A549 (cell line): ENCODE measurements at regions not wholly inside any gene's neighbourhood (a gene's known extent, or its start where the extent isn't known, plus 50 kb on each side); places are given as distances from the start of the nearest gene placed in this dataset.

ENCODE experiments used
- EP300 ChIP-seq, 2 experiments: fragments of >200 bp; sonication (Bioruptor Twin); formaldehyde crosslinking; IDR thresholded peaks; 2 replicates in 1 of 2; 3 replicates in 1 of 2; pipeline ENCODE4 v1.6.1; 2016 to 2017
- POLR2A ChIP-seq: IDR thresholded peaks from 2 replicates; pipeline ENCODE4 v1.6.1; 2012; ENCODE audit warnings: mild to moderate bottlenecking, low read length
- POLR2AphosphoS2 ChIP-seq: conservative IDR thresholded peaks from 2 replicates; pipeline ENCODE4 v1.6.1; 2012; ENCODE audit warnings: low read length, improper control_type of control experiment, inconsistent platforms
- TP53 ChIP-seq: fragments of 250-450 bp; sonication (Bioruptor Pico); IDR thresholded peaks from 2 replicates; pipeline ENCODE4 v1.5.0; 2021; ENCODE audit warnings: mild to moderate bottlenecking, moderate library complexity
- TF ChIP-seq, protein P1 (sequence below): fragments of 450-650 bp; IDR thresholded peaks from 2 replicates; pipeline ENCODE4 v1.6.1; 2014; ENCODE audit warnings: antibody characterized with exemption
- TF ChIP-seq, protein P2 (sequence below): fragments of >200 bp; sonication (Bioruptor Twin); formaldehyde crosslinking; IDR thresholded peaks from 3 replicates; pipeline ENCODE4 v1.5.1; 2016
- TF ChIP-seq, protein P3 (sequence below): fragments of 200-600 bp; sonication (generic); IDR thresholded peaks from 2 replicates; pipeline ENCODE4 v1.6.1; 2016; ENCODE audit warnings: antibody characterized with exemption, mild to moderate bottlenecking, moderate library complexity

DNA sequence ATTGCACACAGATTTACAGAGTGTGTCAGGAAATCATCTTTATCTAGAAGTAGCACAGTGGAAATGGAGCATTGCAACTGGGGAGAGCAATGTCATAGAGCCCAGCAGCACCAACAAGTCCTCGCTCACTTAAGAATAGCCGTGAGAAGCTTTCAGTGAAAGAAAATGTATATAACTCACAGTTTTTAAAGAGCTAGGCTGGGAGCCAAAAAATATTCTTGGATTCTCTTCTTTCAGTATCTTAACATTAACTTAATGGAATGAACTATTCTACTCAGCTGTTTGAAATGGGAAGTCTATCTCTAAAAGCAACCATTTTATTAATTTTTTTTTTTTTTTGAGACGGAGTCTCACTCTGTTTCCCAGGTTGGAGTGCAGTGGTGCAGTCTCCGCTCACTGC is 329.6 kb downstream of the COG6 start:
- TF ChIP-seq POLR2A (no peak), EP300 (IDR thresholded peaks at IDR 0.05) (no peak), TP53 (CRISPR knock-in tag) (no peak), POLR2AphosphoS2 (no peak)
- TF ChIP-seq, protein P1, sequence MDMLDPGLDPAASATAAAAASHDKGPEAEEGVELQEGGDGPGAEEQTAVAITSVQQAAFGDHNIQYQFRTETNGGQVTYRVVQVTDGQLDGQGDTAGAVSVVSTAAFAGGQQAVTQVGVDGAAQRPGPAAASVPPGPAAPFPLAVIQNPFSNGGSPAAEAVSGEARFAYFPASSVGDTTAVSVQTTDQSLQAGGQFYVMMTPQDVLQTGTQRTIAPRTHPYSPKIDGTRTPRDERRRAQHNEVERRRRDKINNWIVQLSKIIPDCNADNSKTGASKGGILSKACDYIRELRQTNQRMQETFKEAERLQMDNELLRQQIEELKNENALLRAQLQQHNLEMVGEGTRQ, result no peak
- TF ChIP-seq, protein P2, sequence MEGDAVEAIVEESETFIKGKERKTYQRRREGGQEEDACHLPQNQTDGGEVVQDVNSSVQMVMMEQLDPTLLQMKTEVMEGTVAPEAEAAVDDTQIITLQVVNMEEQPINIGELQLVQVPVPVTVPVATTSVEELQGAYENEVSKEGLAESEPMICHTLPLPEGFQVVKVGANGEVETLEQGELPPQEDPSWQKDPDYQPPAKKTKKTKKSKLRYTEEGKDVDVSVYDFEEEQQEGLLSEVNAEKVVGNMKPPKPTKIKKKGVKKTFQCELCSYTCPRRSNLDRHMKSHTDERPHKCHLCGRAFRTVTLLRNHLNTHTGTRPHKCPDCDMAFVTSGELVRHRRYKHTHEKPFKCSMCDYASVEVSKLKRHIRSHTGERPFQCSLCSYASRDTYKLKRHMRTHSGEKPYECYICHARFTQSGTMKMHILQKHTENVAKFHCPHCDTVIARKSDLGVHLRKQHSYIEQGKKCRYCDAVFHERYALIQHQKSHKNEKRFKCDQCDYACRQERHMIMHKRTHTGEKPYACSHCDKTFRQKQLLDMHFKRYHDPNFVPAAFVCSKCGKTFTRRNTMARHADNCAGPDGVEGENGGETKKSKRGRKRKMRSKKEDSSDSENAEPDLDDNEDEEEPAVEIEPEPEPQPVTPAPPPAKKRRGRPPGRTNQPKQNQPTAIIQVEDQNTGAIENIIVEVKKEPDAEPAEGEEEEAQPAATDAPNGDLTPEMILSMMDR, result no peak
- TF ChIP-seq, protein P3, sequence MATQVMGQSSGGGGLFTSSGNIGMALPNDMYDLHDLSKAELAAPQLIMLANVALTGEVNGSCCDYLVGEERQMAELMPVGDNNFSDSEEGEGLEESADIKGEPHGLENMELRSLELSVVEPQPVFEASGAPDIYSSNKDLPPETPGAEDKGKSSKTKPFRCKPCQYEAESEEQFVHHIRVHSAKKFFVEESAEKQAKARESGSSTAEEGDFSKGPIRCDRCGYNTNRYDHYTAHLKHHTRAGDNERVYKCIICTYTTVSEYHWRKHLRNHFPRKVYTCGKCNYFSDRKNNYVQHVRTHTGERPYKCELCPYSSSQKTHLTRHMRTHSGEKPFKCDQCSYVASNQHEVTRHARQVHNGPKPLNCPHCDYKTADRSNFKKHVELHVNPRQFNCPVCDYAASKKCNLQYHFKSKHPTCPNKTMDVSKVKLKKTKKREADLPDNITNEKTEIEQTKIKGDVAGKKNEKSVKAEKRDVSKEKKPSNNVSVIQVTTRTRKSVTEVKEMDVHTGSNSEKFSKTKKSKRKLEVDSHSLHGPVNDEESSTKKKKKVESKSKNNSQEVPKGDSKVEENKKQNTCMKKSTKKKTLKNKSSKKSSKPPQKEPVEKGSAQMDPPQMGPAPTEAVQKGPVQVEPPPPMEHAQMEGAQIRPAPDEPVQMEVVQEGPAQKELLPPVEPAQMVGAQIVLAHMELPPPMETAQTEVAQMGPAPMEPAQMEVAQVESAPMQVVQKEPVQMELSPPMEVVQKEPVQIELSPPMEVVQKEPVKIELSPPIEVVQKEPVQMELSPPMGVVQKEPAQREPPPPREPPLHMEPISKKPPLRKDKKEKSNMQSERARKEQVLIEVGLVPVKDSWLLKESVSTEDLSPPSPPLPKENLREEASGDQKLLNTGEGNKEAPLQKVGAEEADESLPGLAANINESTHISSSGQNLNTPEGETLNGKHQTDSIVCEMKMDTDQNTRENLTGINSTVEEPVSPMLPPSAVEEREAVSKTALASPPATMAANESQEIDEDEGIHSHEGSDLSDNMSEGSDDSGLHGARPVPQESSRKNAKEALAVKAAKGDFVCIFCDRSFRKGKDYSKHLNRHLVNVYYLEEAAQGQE, result no peak
